SK-N-SH treated with all-trans-retinoic acid at 6 μM for 48 hours (cell line): ENCODE measurements at regions not wholly inside any gene's neighbourhood (a gene's known extent, or its start where the extent isn't known, plus 50 kb on each side); places are given as distances from the start of the nearest gene placed in this dataset.

Source experiments
- ATAC-seq: fragments of 200-7000 bp; cut with Tn5 transposase; 3 replicates; pipeline ENCODE4 v1.9.1; 2020; ENCODE audit warnings: mild to moderate bottlenecking, moderate library complexity
- ARNTL ChIP-seq: fragments of 450-650 bp; formaldehyde crosslinking; IDR thresholded peaks from 2 replicates; pipeline ENCODE4 v1.5.0; 2020; ENCODE audit warnings: low read depth, mild to moderate bottlenecking, moderate library complexity, borderline replicate concordance
- BACH2 ChIP-seq: fragments of 250-450 bp; sonication (Bioruptor Pico); IDR thresholded peaks from 2 replicates; pipeline ENCODE4 v1.9.0; 2021; ENCODE audit warnings: mild to moderate bottlenecking, borderline replicate concordance
- CREB5 ChIP-seq: fragments of 250-450 bp; sonication (Bioruptor Pico); IDR thresholded peaks from 2 replicates; pipeline ENCODE4 v1.5.1; 2020; ENCODE audit warnings: low read depth, mild to moderate bottlenecking, moderate library complexity
- CSDC2 ChIP-seq: fragments of 250-450 bp; sonication (Bioruptor Pico); IDR thresholded peaks from 2 replicates; pipeline ENCODE4 v1.5.0; 2020; ENCODE audit warnings: mild to moderate bottlenecking, moderate library complexity
- CSRNP3 ChIP-seq: fragments of 250-450 bp; sonication (Bioruptor Pico); IDR thresholded peaks from 2 replicates; pipeline ENCODE4 v1.5.1; 2021; ENCODE audit warnings: mild to moderate bottlenecking, moderate library complexity
- ESRRG ChIP-seq: fragments of 250-450 bp; sonication (Bioruptor Pico); IDR thresholded peaks from 2 replicates; pipeline ENCODE4 v1.6.1; 2021; ENCODE audit warnings: mild to moderate bottlenecking
- GLIS3 ChIP-seq: fragments of 250-450 bp; sonication (Bioruptor Pico); IDR thresholded peaks from 2 replicates; pipeline ENCODE4 v1.5.0; 2020; ENCODE audit warnings: mild to moderate bottlenecking, moderate library complexity
- ISL1 ChIP-seq: fragments of 250-450 bp; sonication (Bioruptor Pico); IDR thresholded peaks from 2 replicates; pipeline ENCODE4 v2.1.2; 2022; ENCODE audit warnings: mild to moderate bottlenecking, moderate library complexity
- OSR1 ChIP-seq: fragments of 250-450 bp; sonication (Bioruptor Pico); IDR thresholded peaks from 2 replicates; pipeline ENCODE4 v1.8.0; 2022; ENCODE audit warnings: moderate library complexity, mild to moderate bottlenecking, inconsistent platforms
- PATZ1 ChIP-seq: fragments of 250-450 bp; sonication (Bioruptor Pico); IDR thresholded peaks from 2 replicates; pipeline ENCODE4 v1.8.0; 2020; ENCODE audit warnings: mild to moderate bottlenecking, moderate library complexity, borderline replicate concordance
- POU6F1 ChIP-seq: fragments of 250-450 bp; sonication (Bioruptor Pico); IDR thresholded peaks from 2 replicates; pipeline ENCODE4 v1.8.0; 2021; ENCODE audit warnings: low read depth, mild to moderate bottlenecking, moderate library complexity, borderline replicate concordance
- PPARA ChIP-seq: fragments of 250-450 bp; sonication (Bioruptor Pico); IDR thresholded peaks from 2 replicates; pipeline ENCODE4 v1.5.0; 2020; ENCODE audit warnings: mild to moderate bottlenecking, borderline replicate concordance
- RARB ChIP-seq: fragments of 250-450 bp; sonication (Bioruptor Pico); IDR thresholded peaks from 2 replicates; pipeline ENCODE4 v1.8.0; 2021; ENCODE audit warnings: mild to moderate bottlenecking, moderate library complexity
- SNAI2 ChIP-seq: fragments of 250-450 bp; sonication (Bioruptor Pico); IDR thresholded peaks from 2 replicates; pipeline ENCODE4 v1.5.0; 2020; ENCODE audit warnings: mild to moderate bottlenecking, moderate library complexity
- TCF4 ChIP-seq: fragments of 250-450 bp; sonication (Bioruptor Pico); IDR thresholded peaks from 2 replicates; pipeline ENCODE4 v1.8.0; 2021; ENCODE audit warnings: mild to moderate bottlenecking, moderate library complexity, borderline replicate concordance
- TOX ChIP-seq: fragments of 250-450 bp; sonication (Bioruptor Pico); IDR thresholded peaks from 2 replicates; pipeline ENCODE4 v1.8.0; 2021; ENCODE audit warnings: mild to moderate bottlenecking, moderate library complexity, borderline replicate concordance
- TSHZ2 ChIP-seq: fragments of 250-450 bp; sonication (Bioruptor Pico); IDR thresholded peaks from 2 replicates; pipeline ENCODE4 v1.5.0; 2020; ENCODE audit warnings: mild to moderate bottlenecking, moderate library complexity
- ZC3H10 ChIP-seq: fragments of 250-450 bp; sonication (Bioruptor Pico); IDR thresholded peaks from 2 replicates; pipeline ENCODE4 v1.5.1; 2021; ENCODE audit warnings: mild to moderate bottlenecking, moderate library complexity
- ZFP3 ChIP-seq: fragments of 250-450 bp; sonication (Bioruptor Pico); IDR thresholded peaks from 2 replicates; pipeline ENCODE4 v1.5.0; 2020; ENCODE audit warnings: mild to moderate bottlenecking, moderate library complexity
- ZNF565 ChIP-seq: fragments of 450-650 bp; formaldehyde crosslinking; conservative IDR thresholded peaks from 2 replicates; pipeline ENCODE4 v1.5.0; 2020; ENCODE audit warnings: low read depth, mild to moderate bottlenecking, moderate library complexity
- ZNF70 ChIP-seq: fragments of 450-650 bp; formaldehyde crosslinking; IDR thresholded peaks from 2 replicates; pipeline ENCODE4 v1.5.0; 2020; ENCODE audit warnings: mild to moderate bottlenecking, moderate library complexity
- ZNF8 ChIP-seq: fragments of 450-650 bp; formaldehyde crosslinking; IDR thresholded peaks from 2 replicates; pipeline ENCODE4 v1.5.0; 2020; ENCODE audit warnings: mild to moderate bottlenecking, moderate library complexity

- ATAC-seq, result no peak
- no peak for TF ChIP-seq RARB
- TF ChIP-seq ZC3H10, result no peak
- no peak for TF ChIP-seq ZNF565
- no peak for TF ChIP-seq ZFP3 (CRISPR knock-in tag)
- TF ChIP-seq SNAI2 (CRISPR knock-in tag), result no peak
- TF ChIP-seq TOX (CRISPR knock-in tag), result no peak
- TF ChIP-seq BACH2 (CRISPR knock-in tag), result no peak
- no peak for TF ChIP-seq TCF4 (CRISPR knock-in tag)
- no peak for TF ChIP-seq ZNF70 (CRISPR knock-in tag)
- no peak for TF ChIP-seq TSHZ2 (CRISPR knock-in tag)
- no peak for TF ChIP-seq PATZ1 (CRISPR knock-in tag)
- TF ChIP-seq PPARA (CRISPR knock-in tag), result no peak
- no peak for TF ChIP-seq GLIS3 (CRISPR knock-in tag)
- TF ChIP-seq OSR1 (CRISPR knock-in tag), result no peak
- no peak for TF ChIP-seq CREB5 (CRISPR knock-in tag)
- TF ChIP-seq POU6F1 (CRISPR knock-in tag), result no peak
- no peak for TF ChIP-seq CSDC2 (CRISPR knock-in tag)
- no peak for TF ChIP-seq ISL1
- no peak for TF ChIP-seq ESRRG
Observed at GRCh38 chr3:3951071-3951470, 151.8 kb downstream of the LRRN1 start.

GRCh38 chr3:3951501-3951900, 152.3 kb downstream of the LRRN1 start:
- no peak for ATAC-seq
- no peak for TF ChIP-seq ESRRG
- TF ChIP-seq CSDC2 (CRISPR knock-in tag), result no peak
- no peak for TF ChIP-seq CSRNP3
- TF ChIP-seq ZC3H10, result no peak
- no peak for TF ChIP-seq ISL1
- no peak for TF ChIP-seq RARB
- no peak for TF ChIP-seq ARNTL
- TF ChIP-seq ZNF8 (CRISPR knock-in tag), result no peak
- no peak for TF ChIP-seq TSHZ2 (CRISPR knock-in tag)
- no peak for TF ChIP-seq BACH2 (CRISPR knock-in tag)
- TF ChIP-seq GLIS3 (CRISPR knock-in tag), result no peak
- TF ChIP-seq CREB5 (CRISPR knock-in tag), result no peak
- TF ChIP-seq TCF4 (CRISPR knock-in tag), result no peak
- TF ChIP-seq POU6F1 (CRISPR knock-in tag), result no peak
- no peak for TF ChIP-seq OSR1 (CRISPR knock-in tag)
- TF ChIP-seq ZFP3 (CRISPR knock-in tag), result no peak
- TF ChIP-seq TOX (CRISPR knock-in tag), result no peak
- TF ChIP-seq ZNF70 (CRISPR knock-in tag), result no peak
- no peak for TF ChIP-seq ZNF565
